ENCODE measurements at regions not wholly inside any gene's neighbourhood (a gene's known extent, or its start where the extent isn't known, plus 50 kb on each side); places are given as distances from the start of the nearest gene placed in this dataset.

GRCh38 chr16:87100306-87101058 is 216.7 kb downstream of the C16orf95 start:
- Histone ChIP-seq H3K4me1 (ENCODE audit: control insufficient read depth in 1 of 2, low read depth in 2 of 2) (peaks cover 0 to 8% of the 10 kb centered on the region in 2 donors), H3K27me3 (replicated peaks; ENCODE audit: insufficient read depth) (no peaks in the 10 kb centered on the region), H3K36me3 (no peaks in the 10 kb centered on the region), H3K4me3 (no peak overlapping the region), H3K27ac (no peak overlapping the region), H3K9me3 (no peaks in the 10 kb centered on the region)
- DNase-seq (ENCODE audit: low spot score) (no peak), ATAC-seq (ENCODE audit: insufficient number of reproducible peaks, low FRiP score, low read depth) (no peak)
- TF ChIP-seq, protein P1, sequence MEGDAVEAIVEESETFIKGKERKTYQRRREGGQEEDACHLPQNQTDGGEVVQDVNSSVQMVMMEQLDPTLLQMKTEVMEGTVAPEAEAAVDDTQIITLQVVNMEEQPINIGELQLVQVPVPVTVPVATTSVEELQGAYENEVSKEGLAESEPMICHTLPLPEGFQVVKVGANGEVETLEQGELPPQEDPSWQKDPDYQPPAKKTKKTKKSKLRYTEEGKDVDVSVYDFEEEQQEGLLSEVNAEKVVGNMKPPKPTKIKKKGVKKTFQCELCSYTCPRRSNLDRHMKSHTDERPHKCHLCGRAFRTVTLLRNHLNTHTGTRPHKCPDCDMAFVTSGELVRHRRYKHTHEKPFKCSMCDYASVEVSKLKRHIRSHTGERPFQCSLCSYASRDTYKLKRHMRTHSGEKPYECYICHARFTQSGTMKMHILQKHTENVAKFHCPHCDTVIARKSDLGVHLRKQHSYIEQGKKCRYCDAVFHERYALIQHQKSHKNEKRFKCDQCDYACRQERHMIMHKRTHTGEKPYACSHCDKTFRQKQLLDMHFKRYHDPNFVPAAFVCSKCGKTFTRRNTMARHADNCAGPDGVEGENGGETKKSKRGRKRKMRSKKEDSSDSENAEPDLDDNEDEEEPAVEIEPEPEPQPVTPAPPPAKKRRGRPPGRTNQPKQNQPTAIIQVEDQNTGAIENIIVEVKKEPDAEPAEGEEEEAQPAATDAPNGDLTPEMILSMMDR (IDR thresholded peaks at IDR 0.05) = no peak

DNA sequence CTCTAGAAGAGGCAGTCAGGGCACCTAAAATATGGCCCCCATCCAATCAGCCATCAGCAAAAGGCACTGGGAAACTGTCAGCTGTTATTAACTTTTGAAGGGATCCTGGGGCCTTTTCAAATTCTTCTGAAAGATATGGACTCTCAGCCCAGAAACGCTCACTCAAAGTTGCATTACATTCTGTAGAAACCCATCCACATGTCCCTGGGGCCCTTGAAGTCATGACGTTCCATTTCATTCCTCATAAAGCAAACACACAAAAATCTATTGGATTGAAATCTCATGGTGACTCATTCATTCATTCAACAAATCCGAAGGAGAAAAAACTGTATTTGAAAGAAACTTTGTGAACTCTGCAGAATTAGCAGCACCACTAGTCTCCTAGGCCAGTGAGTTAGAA is 215.3 kb downstream of the C16orf95 start:
- Histone ChIP-seq H3K27me3 (replicated peaks; ENCODE audit: insufficient read depth) (no peaks in the 10 kb centered on the region), H3K9me3 (no peaks in the 10 kb centered on the region), H3K27ac (no peak overlapping the region), H3K4me3 (no peak overlapping the region), H3K36me3 (no peaks in the 10 kb centered on the region), H3K4me1 (ENCODE audit: control insufficient read depth in 1 of 2, low read depth in 2 of 2) (peaks cover 0 to 8% of the 10 kb centered on the region in 2 donors)
- TF ChIP-seq, protein P1 (IDR thresholded peaks at IDR 0.05) = no peak
- ATAC-seq (ENCODE audit: insufficient number of reproducible peaks, low FRiP score, low read depth) (no peak), DNase-seq (ENCODE audit: low spot score) (no peak)

DNA sequence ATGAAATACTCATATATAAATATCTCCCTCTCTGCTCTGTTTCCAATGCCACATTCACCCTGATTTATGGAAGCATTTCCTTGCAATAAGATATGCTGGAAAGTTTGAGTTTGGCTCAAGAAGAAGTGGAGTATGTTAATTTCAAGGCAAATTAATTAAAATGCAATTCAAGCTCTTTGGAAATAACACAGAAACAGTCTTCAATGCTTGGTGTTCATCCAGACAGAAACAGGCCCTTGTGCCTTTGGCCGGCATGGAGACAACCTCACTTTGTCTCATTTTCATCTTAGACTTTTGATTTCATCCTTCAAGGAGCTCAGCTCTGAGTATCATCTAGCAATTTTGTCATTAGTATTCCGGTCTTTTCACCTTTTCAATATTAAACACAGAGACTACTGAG is 210.0 kb downstream of the C16orf95 start:
- H3K4me3 ChIP-seq = no peak overlapping the region
- peaks cover 0 to 5% of the 10 kb centered on the region in 2 donors for H3K4me1 ChIP-seq (ENCODE audit: control insufficient read depth in 1 of 2, low read depth in 2 of 2)
- H3K9me3 ChIP-seq = no peaks in the 10 kb centered on the region
- H3K36me3 ChIP-seq = no peaks in the 10 kb centered on the region
- TF ChIP-seq, protein P1 (IDR thresholded peaks at IDR 0.05) = no peak
- no peak overlapping the region for H3K27ac ChIP-seq
- no peaks in the 10 kb centered on the region for H3K27me3 ChIP-seq (replicated peaks; ENCODE audit: insufficient read depth)
- DNase-seq (ENCODE audit: low spot score) (no peak), ATAC-seq (ENCODE audit: insufficient number of reproducible peaks, low FRiP score, low read depth) (no peak)

DNA sequence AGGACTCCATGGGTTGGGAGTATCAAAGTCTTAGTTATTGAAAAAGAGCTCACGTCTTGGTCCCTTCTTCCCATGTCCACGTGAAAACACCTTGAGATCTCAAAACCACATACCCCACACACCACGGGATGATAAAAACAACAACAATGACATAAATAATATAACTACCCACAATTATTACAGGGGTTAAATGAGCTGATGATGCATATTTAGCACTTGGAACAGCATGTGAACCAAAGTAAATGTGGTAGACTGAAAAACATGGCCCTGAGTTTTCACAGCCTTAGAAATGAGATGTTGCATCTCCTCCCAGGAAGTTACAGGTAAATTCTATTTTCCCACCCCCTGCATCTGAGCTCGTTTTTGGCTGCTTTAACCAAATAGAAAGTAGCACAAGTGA is 208.9 kb downstream of the C16orf95 start:
- TF ChIP-seq, protein P1 (IDR thresholded peaks at IDR 0.05) = no peak
- ATAC-seq (ENCODE audit: insufficient number of reproducible peaks, low FRiP score, low read depth) = no peak

DNA sequence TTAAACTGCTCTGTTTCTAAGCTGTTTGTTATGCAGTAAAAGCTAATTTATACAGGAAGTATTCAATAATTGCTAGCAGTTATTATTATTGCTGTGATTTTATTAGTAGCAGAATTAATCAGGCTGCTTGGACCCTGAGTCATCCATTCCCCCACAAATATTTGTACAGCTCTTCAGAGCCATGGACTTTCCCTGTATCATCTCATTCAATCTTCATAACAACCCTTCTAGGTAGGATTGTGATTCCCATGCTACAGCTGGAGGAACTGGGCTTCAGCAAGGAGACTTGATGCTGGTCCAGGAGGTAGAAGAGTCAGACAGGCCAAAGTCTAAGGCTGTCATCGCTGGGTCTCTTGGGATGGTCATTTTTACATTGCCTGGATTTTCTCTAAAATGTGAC is 208.3 kb downstream of the C16orf95 start:
- H3K27me3 ChIP-seq (replicated peaks; ENCODE audit: insufficient read depth) = no peaks in the 10 kb centered on the region
- no peak overlapping the region for H3K27ac ChIP-seq
- no peak for DNase-seq (ENCODE audit: low spot score)
- H3K9me3 ChIP-seq = no peaks in the 10 kb centered on the region
- ATAC-seq (ENCODE audit: insufficient number of reproducible peaks, low FRiP score, low read depth) = no peak
- no peaks in the 10 kb centered on the region for H3K36me3 ChIP-seq
- TF ChIP-seq, protein P1 (IDR thresholded peaks at IDR 0.05) = no peak
- H3K4me3 ChIP-seq = no peak overlapping the region
- H3K4me1 ChIP-seq (ENCODE audit: control insufficient read depth in 1 of 2, low read depth in 2 of 2) = no peaks in the 10 kb centered on the region

More for the DNA sequence above, 208.9 kb downstream of the C16orf95 start:
- Histone ChIP-seq H3K27me3 (replicated peaks; ENCODE audit: insufficient read depth) (no peaks in the 10 kb centered on the region), H3K36me3 (no peaks in the 10 kb centered on the region), H3K4me1 (ENCODE audit: control insufficient read depth in 1 of 2, low read depth in 2 of 2) (no peaks in the 10 kb centered on the region), H3K27ac (no peak overlapping the region), H3K4me3 (no peak overlapping the region), H3K9me3 (no peaks in the 10 kb centered on the region)
- DNase-seq (ENCODE audit: low spot score) = no peak

Data from thoracic aorta (tissue), 2 donors.